Sigmoid colon (tissue), 4 donors: ENCODE measurements at regions not wholly inside any gene's neighbourhood (a gene's known extent, or its start where the extent isn't known, plus 50 kb on each side); places are given as distances from the start of the nearest gene placed in this dataset.

Experiments used
- POLR2AphosphoS5 ChIP-seq, 4 donors: sonication (generic); formaldehyde crosslinking; IDR thresholded peaks; one replicate each; pipeline ENCODE4 v1.6.1; 2017; ENCODE audit warnings: antibody characterized with exemption in 4 of 4
- TF ChIP-seq, protein P1 (sequence below), 4 experiments: fragments of 450-650 bp in 3 of 4; fragments of 200-600 bp in 1 of 4; IDR thresholded peaks; one replicate each; pipeline ENCODE4 v1.5.1; 2016 to 2019; ENCODE audit warnings: antibody characterized with exemption in 4 of 4, mild to moderate bottlenecking in 3 of 4, moderate library complexity in 2 of 4

- TF ChIP-seq POLR2AphosphoS5 (IDR thresholded peaks at IDR 0.05): peak in 2 of 4 donors; percentile 53 to 56
- TF ChIP-seq, protein P1, sequence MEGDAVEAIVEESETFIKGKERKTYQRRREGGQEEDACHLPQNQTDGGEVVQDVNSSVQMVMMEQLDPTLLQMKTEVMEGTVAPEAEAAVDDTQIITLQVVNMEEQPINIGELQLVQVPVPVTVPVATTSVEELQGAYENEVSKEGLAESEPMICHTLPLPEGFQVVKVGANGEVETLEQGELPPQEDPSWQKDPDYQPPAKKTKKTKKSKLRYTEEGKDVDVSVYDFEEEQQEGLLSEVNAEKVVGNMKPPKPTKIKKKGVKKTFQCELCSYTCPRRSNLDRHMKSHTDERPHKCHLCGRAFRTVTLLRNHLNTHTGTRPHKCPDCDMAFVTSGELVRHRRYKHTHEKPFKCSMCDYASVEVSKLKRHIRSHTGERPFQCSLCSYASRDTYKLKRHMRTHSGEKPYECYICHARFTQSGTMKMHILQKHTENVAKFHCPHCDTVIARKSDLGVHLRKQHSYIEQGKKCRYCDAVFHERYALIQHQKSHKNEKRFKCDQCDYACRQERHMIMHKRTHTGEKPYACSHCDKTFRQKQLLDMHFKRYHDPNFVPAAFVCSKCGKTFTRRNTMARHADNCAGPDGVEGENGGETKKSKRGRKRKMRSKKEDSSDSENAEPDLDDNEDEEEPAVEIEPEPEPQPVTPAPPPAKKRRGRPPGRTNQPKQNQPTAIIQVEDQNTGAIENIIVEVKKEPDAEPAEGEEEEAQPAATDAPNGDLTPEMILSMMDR (IDR thresholded peaks at IDR 0.05): no peak
Observed at GRCh38 chr14:21941885-21942284, 268.3 kb upstream of the OR4E1 start.
